Neuronal stem cell (in vitro differentiated cells): ENCODE measurements at regions not wholly inside any gene's neighbourhood (a gene's known extent, or its start where the extent isn't known, plus 50 kb on each side); places are given as distances from the start of the nearest gene placed in this dataset.

Experiments used
- DNase-seq: peaks from one replicate; pipeline ENCODE4 v3.0.0-alpha.2; 2013; ENCODE audit warnings: low spot score
- H2AFZ ChIP-seq: one replicate; pipeline ENCODE4 v1.6.1; 2013; ENCODE audit warnings: mild to moderate bottlenecking, low read length, inconsistent platforms
- H2AK5ac ChIP-seq: 2 replicates; pipeline ENCODE4 v1.6.1; 2013; ENCODE audit warnings: low read depth, mild to moderate bottlenecking, inconsistent platforms, low read length, moderate library complexity, mixed read lengths
- H2BK120ac ChIP-seq: 2 replicates; pipeline ENCODE4 v1.6.1; 2013; ENCODE audit warnings: low read depth, mild to moderate bottlenecking, inconsistent platforms, low read length, moderate library complexity, mixed read lengths
- H2BK12ac ChIP-seq: one replicate; pipeline ENCODE4 v1.6.1; 2013; ENCODE audit warnings: low read length, inconsistent platforms
- H2BK15ac ChIP-seq: 2 replicates; pipeline ENCODE4 v1.6.1; 2013; ENCODE audit warnings: mild to moderate bottlenecking, low read length, inconsistent platforms, mixed read lengths
- H2BK5ac ChIP-seq: one replicate; pipeline ENCODE4 v1.6.1; 2013; ENCODE audit warnings: inconsistent platforms, mild to moderate bottlenecking, low read length, moderate library complexity
- H3K14ac ChIP-seq: one replicate; pipeline ENCODE4 v1.6.1; 2013; ENCODE audit warnings: low read length, inconsistent platforms
- H3K18ac ChIP-seq: 2 replicates; pipeline ENCODE4 v1.6.1; 2013; ENCODE audit warnings: low read length, inconsistent platforms
- H3K23ac ChIP-seq: 2 replicates; pipeline ENCODE4 v1.6.1; 2013; ENCODE audit warnings: low read depth, mild to moderate bottlenecking, mixed read lengths, low read length, inconsistent platforms; ENCODE audit not compliant: poor library complexity
- H3K27ac ChIP-seq: replicated peaks from 3 replicates; pipeline ENCODE4 v1.5.1; 2013; ENCODE audit warnings: low read length, inconsistent platforms
- H3K27me3 ChIP-seq, 3 experiments: 2 replicates each; pipeline ENCODE4 v1.6.1; 2013; ENCODE audit warnings: low read length in 3 of 3, mild to moderate bottlenecking in 2 of 3, inconsistent platforms in 1 of 3, low read depth in 1 of 3, mixed read lengths in 1 of 3, moderate library complexity in 1 of 3; ENCODE audit not compliant: control insufficient read depth in 3 of 3, insufficient read depth in 3 of 3
- H3K36me3 ChIP-seq, 2 donors: replicated peaks in 1 of 2; 2 replicates each; pipeline ENCODE4 v1.6.1; 2013; ENCODE audit warnings: low read length in 2 of 2; ENCODE audit not compliant: control insufficient read depth in 2 of 2, insufficient read depth in 2 of 2
- H3K4ac ChIP-seq: 2 replicates; pipeline ENCODE4 v1.6.1; 2013; ENCODE audit warnings: inconsistent platforms, mild to moderate bottlenecking, low read length, moderate library complexity
- H3K4me1 ChIP-seq, 2 donors: 1 replicate in 1 of 2; 2 replicates in 1 of 2; pipeline ENCODE4 v1.6.1; 2013; ENCODE audit warnings: low read length in 2 of 2, low read depth in 1 of 2; ENCODE audit not compliant: control insufficient read depth in 2 of 2, insufficient read depth in 1 of 2
- H3K4me2 ChIP-seq: one replicate; pipeline ENCODE4 v1.6.1; 2013; ENCODE audit warnings: mild to moderate bottlenecking, low read length, inconsistent platforms; ENCODE audit not compliant: insufficient read depth, poor library complexity, severe bottlenecking
- H3K4me3 ChIP-seq, 2 donors: 2 replicates each; pipeline ENCODE4 v1.5.1; 2013; ENCODE audit warnings: low read length in 2 of 2, mild to moderate bottlenecking in 2 of 2, inconsistent platforms in 1 of 2, moderate library complexity in 1 of 2
- H3K79me1 ChIP-seq: one replicate; pipeline ENCODE4 v1.6.1; 2013; ENCODE audit warnings: low read depth, mild to moderate bottlenecking, inconsistent platforms, low read length, moderate library complexity
- H3K9ac ChIP-seq: one replicate; pipeline ENCODE4 v1.6.1; 2013; ENCODE audit warnings: mild to moderate bottlenecking, low read depth, low read length, inconsistent platforms; ENCODE audit not compliant: poor library complexity
- H3K9me3 ChIP-seq, 2 donors: replicated peaks in 1 of 2; 2 replicates each; pipeline versions ENCODE3 to v1.6.1; 2013; ENCODE audit warnings: low read length in 2 of 2, mild to moderate bottlenecking in 2 of 2, inconsistent platforms in 1 of 2, low read depth in 1 of 2, mixed read lengths in 1 of 2, moderate library complexity in 1 of 2; ENCODE audit not compliant: control insufficient read depth in 2 of 2, insufficient read depth in 1 of 2
- H4K8ac ChIP-seq: one replicate; pipeline ENCODE4 v1.6.1; 2013; ENCODE audit warnings: low read depth, mild to moderate bottlenecking, inconsistent platforms, low read length, moderate library complexity
- H4K91ac ChIP-seq: one replicate; pipeline ENCODE4 v1.6.1; 2013; ENCODE audit warnings: low read length, low read depth, mild to moderate bottlenecking, inconsistent platforms; ENCODE audit not compliant: poor library complexity
- WGBS, 2 donors: extraction: QIAGEN DNeasy Blood & Tissue Kit; methylation state at CpG; one replicate each; pipeline ENCODE4 v1.1.7; 2013; ENCODE audit warnings: missing lambda C conversion rate in 2 of 2, mixed read lengths in 1 of 2; ENCODE audit not compliant: insufficient read length in 2 of 2, insufficient replicate concordance in 1 of 2; ENCODE audit errors: extremely low coverage in 2 of 2; 5-methylcytosine and 5-hydroxymethylcytosine counted together

DNA sequence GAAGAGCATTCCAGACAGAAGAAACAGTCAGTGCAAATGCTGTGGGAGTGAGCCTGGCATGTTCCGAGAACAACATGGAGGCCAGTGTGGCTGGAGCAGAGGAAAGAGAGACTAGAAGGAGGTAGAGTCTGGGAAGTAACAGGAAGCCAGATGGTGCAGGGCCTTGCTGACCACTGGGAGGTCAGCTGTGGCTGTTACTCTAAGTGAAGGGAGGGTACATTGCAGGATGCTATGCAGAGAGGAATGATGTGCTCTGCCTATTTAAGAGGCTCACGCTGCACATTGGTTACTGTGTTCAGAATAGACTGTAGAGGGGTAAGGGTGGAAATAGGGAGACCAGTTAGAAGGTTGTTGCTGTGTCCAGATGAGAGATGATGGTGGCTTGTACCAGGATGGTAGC is 88.6 kb upstream of the CACNA1E start:
- H4K91ac ChIP-seq = no peak overlapping the region
- no peaks in the 10 kb centered on the region for H3K36me3 ChIP-seq
- H2BK5ac ChIP-seq = no peak overlapping the region
- no peak overlapping the region for H2BK120ac ChIP-seq
- no peak overlapping the region for H3K9ac ChIP-seq
- no peaks in the 10 kb centered on the region for H3K9me3 ChIP-seq
- no peak overlapping the region for H3K4me3 ChIP-seq
- no peak overlapping the region for H2AFZ ChIP-seq
- peaks cover 0 to 2% (median 0%) of the 10 kb centered on the region in 3 experiments for H3K27me3 ChIP-seq
- H4K8ac ChIP-seq = no peak overlapping the region
- H3K18ac ChIP-seq = no peak overlapping the region
- no peak overlapping the region for H2AK5ac ChIP-seq
- H3K79me1 ChIP-seq = no peaks in the 10 kb centered on the region
- H3K4me1 ChIP-seq = peaks cover 0 to 2% of the 10 kb centered on the region in 2 donors
- no CpG with 5 or more reads among the region's 2 CpGs for WGBS, 2 donors
- no peak overlapping the region for H3K23ac ChIP-seq
- H2BK15ac ChIP-seq = no peak overlapping the region
- H3K4me2 ChIP-seq = no peak overlapping the region
- H3K14ac ChIP-seq = no peak overlapping the region
- no peak overlapping the region for H3K27ac ChIP-seq
- DNase-seq = no peak
- H3K4ac ChIP-seq = no peak overlapping the region
- no peak overlapping the region for H2BK12ac ChIP-seq

DNA sequence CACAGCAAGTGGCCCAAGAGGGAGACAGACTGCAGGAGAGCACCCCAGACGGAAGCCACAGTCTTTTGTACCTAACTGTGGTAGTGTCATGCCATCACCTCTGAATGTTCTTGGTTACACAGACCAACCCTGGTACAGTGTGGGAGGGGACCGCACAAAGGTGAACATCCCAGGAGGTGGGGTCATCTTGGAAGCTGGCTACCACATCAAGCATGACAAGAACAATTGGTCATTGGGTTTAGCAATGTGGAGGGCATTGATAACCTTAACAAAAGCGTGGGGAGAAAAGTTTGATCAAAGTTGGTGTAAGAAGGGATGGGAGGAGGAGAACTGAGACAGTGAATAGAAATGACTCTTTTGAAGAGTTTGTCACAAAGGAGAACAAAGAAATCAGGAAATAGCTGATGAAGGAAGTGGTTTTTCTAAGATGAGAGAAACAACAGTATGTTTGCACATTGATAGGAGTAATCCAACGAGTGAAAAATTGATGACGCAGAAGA is 87.1 kb upstream of the CACNA1E start:
- no peak overlapping the region for H2BK15ac ChIP-seq
- no peak overlapping the region for H2BK12ac ChIP-seq
- no peak overlapping the region for H2AK5ac ChIP-seq
- H3K4me3 ChIP-seq = no peak overlapping the region
- no peaks in the 10 kb centered on the region for H3K36me3 ChIP-seq
- no peaks in the 10 kb centered on the region for H3K79me1 ChIP-seq
- H4K8ac ChIP-seq = no peak overlapping the region
- H3K18ac ChIP-seq = no peak overlapping the region
- H2AFZ ChIP-seq = no peak overlapping the region
- no peaks in the 10 kb centered on the region for H3K9me3 ChIP-seq
- DNase-seq = no peak
- no peak overlapping the region for H2BK5ac ChIP-seq
- H3K27ac ChIP-seq = no peak overlapping the region
- H2BK120ac ChIP-seq = no peak overlapping the region
- no peak overlapping the region for H3K4ac ChIP-seq
- H4K91ac ChIP-seq = no peak overlapping the region
- peaks cover 0 to 2% of the 10 kb centered on the region in 2 donors for H3K4me1 ChIP-seq
- H3K4me2 ChIP-seq = no peak overlapping the region
- no peak overlapping the region for H3K23ac ChIP-seq
- H3K9ac ChIP-seq = no peak overlapping the region
- peaks cover 0 to 2% (median 0%) of the 10 kb centered on the region in 3 experiments for H3K27me3 ChIP-seq
- WGBS, 2 donors = no CpG with 5 or more reads among the region's 5 CpGs
- H3K14ac ChIP-seq = no peak overlapping the region

DNA sequence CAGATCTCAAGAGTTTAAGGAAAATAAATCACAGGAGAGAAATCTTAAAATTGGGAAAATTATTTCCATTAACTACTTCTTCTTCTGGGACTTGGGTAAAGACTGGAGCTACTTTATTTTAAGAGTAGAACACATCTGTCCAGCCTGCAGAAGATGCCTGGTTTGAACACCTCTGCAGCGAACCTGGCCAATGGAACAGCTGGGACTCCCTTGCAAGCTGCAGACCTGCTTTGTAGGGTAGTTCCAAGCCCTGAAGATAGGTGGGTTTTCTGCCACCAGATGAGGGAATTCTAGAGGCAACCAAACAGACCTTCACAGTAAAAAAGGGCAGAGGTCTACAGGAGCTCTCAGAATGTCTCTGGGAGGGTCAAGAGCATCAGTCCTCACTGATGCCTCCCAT is 86.5 kb upstream of the CACNA1E start:
- H3K9ac ChIP-seq = no peak overlapping the region
- peaks cover 0 to 2% (median 0%) of the 10 kb centered on the region in 3 experiments for H3K27me3 ChIP-seq
- H4K91ac ChIP-seq = no peak overlapping the region
- H4K8ac ChIP-seq = no peak overlapping the region
- no peak overlapping the region for H3K4me2 ChIP-seq
- H2BK15ac ChIP-seq = no peak overlapping the region
- H3K23ac ChIP-seq = no peak overlapping the region
- H3K79me1 ChIP-seq = no peaks in the 10 kb centered on the region
- no peak overlapping the region for H2AK5ac ChIP-seq
- H3K4me1 ChIP-seq = peaks cover 0 to 2% of the 10 kb centered on the region in 2 donors
- no peak overlapping the region for H3K18ac ChIP-seq
- H3K9me3 ChIP-seq = no peaks in the 10 kb centered on the region
- H2AFZ ChIP-seq = no peak overlapping the region
- no peak overlapping the region for H3K14ac ChIP-seq
- H2BK120ac ChIP-seq = no peak overlapping the region
- H2BK5ac ChIP-seq = no peak overlapping the region
- H2BK12ac ChIP-seq = no peak overlapping the region
- WGBS, 2 donors = no CpG with 5 or more reads among the region's 1 CpG
- no peak overlapping the region for H3K4ac ChIP-seq
- H3K4me3 ChIP-seq = no peak overlapping the region
- no peak overlapping the region for H3K27ac ChIP-seq
- H3K36me3 ChIP-seq = no peaks in the 10 kb centered on the region
- DNase-seq = no peak

DNA sequence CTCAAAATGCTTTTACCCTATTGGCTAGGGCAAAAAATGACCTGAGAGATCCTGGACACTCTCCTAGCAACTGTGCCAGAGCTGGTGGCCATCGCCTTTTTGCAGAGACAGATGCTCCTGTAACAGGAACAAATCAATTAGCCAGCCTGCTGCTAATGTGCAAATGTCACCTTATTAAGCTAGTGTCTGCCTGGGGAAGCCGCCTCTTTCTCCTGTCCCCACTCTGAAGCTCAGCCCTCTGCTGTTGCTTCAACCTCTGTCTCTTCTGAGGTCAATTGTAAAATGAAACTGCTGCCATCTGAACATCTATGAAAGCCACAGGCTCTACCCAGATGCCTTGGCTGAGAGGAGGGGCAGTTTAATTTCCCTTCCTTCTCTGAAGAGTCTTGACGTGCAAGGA is 85.5 kb upstream of the CACNA1E start:
- H3K4ac ChIP-seq = no peak overlapping the region
- H4K91ac ChIP-seq = no peak overlapping the region
- H3K23ac ChIP-seq = no peak overlapping the region
- H3K9ac ChIP-seq = no peak overlapping the region
- H3K4me1 ChIP-seq = peaks cover 0 to 2% of the 10 kb centered on the region in 2 donors
- peaks cover 0 to 2% (median 0%) of the 10 kb centered on the region in 3 experiments for H3K27me3 ChIP-seq
- H3K4me2 ChIP-seq = no peak overlapping the region
- no peak overlapping the region for H2BK120ac ChIP-seq
- no peak for DNase-seq
- H3K14ac ChIP-seq = no peak overlapping the region
- H3K9me3 ChIP-seq = no peaks in the 10 kb centered on the region
- no peak overlapping the region for H3K27ac ChIP-seq
- no peak overlapping the region for H2BK15ac ChIP-seq
- no CpG with 5 or more reads among the region's 3 CpGs for WGBS, 2 donors
- H4K8ac ChIP-seq = no peak overlapping the region
- H2AK5ac ChIP-seq = no peak overlapping the region
- no peak overlapping the region for H2AFZ ChIP-seq
- no peaks in the 10 kb centered on the region for H3K36me3 ChIP-seq
- H3K4me3 ChIP-seq = no peak overlapping the region
- H2BK5ac ChIP-seq = no peak overlapping the region
- no peak overlapping the region for H3K18ac ChIP-seq
- H3K79me1 ChIP-seq = no peaks in the 10 kb centered on the region
- no peak overlapping the region for H2BK12ac ChIP-seq
